CMK (cell line): ENCODE measurements at regions not wholly inside any gene's neighbourhood (a gene's known extent, or its start where the extent isn't known, plus 50 kb on each side); places are given as distances from the start of the nearest gene placed in this dataset.
"Not testable (repeated sequence)": the region's sequence is repeated elsewhere in the genome, so short reads cannot be mapped to it uniquely, and the experiment has no call there.

ENCODE experiments used
- DNase-seq: peaks from one replicate; pipeline ENCODE4 v3.0.0-alpha.2; 2010; ENCODE audit warnings: low read depth

DNA sequence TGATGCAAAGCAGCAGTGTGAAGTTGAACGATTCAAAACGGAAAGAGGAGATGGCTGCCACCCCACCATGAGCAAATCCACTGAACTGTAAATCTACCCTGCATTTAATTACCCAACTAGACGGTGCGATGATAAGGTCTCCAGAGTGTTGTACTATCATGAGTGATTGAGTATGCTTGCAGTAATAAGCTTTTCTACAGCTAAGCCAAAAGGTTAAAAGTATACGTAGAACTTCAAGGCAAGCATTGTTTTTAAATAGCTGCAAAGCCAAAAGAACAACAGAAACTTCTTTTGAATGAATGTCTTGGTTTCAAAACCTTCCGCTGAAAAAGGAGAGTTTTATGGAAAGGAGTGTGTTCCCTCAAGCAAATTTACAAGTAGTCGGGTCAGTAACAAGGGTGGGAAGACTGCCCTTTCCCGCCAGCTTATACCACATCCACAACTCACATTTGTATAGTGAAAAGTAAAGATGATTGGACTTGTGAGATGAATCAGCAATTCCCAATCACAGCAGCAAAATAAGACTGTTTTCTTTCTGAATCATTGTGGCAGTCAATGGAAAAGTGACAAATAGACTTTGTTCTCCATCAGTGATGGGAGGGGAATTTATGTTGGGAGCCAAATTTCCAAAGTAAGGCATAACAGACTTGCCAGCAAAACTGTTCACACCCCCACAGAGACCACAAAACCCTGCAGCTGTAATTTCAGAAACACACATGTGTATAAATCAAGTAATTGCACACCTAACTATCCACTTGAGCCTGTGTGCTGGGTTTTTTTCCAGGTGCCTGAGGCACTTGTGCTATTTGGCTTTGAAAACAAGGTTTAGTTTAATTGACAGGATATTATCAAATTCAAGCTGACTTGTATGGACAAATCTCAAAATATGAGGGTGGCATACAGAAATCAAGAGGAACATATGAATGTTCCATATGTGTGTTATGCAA, 407.7 kb upstream of the GRAMD2B start:
- DNase-seq, result no peak

- no peak for DNase-seq
Measured at GRCh38 chr5:126016256-126016655, 407.0 kb upstream of the GRAMD2B start.

- DNase-seq, result no peak
Measured at GRCh38 chr5:126017096-126017495, 406.1 kb upstream of the GRAMD2B start.

GRCh38 chr5:126020770-126021169, 402.4 kb upstream of the GRAMD2B start:
- DNase-seq, result no peak

GRCh38 chr5:126023994-126024441, 399.2 kb upstream of the GRAMD2B start:
- no peak for DNase-seq

DNA sequence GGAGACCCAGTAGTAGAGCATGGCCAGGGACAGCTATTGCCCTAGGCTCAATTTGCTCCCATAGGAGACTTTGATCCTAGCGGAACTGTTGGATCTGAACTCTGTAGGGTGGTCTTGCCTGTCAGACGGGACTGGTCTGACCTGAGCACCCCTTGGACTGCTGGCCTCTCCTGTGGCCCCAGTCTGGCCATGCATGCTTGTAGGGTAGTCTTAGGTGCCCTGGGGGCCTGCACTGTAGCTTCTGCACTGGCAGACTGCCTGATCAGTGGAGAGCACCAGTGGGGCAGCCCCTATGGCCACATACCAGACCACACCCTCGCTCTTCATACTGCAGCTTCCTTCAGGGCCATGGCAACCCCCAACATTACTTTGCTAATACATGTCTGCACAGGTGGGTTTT, 396.1 kb upstream of the GRAMD2B start:
- no peak for DNase-seq

DNA sequence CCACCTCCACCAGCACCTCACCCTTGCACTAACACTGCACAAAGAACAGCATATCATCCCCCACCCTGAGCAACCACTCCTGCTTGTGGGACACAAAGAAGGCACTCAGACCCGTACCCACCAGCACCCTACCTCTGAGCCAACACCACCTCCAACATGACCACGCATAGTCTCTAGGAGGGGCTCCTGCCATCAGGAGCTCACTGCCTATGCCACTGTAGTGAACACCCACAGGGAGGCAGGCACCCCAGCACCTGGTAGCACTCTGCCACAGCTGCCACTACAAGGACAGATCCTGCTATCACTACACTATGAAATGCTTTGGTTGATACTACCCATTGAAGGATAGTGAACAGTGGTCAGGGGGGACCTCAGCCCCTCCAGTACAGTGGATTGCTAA, 395.6 kb upstream of the GRAMD2B start:
- no peak for DNase-seq

DNA sequence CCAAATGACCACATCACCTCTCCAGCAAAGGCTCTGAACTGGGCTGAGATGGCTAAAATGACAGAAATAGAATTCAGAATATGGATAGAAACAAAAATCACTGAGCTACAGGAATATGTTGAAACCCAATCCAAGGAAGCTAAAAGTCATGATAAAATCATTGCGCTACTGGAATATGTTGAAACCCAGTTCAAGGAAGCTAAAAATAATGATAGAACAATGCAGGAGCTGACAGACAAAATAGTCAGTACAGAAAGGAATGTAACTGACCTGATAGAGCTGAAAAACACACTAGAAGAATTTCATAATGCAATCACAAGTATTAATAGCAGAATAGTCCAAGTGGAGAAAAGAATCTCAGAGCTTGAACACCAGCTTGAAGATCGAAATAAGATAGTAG, 394.9 kb upstream of the GRAMD2B start:
- no peak for DNase-seq

- DNase-seq, result not testable (repeated sequence)
Measured at GRCh38 chr5:126029282-126029681, 393.9 kb upstream of the GRAMD2B start.

- DNase-seq, result no peak
Measured at GRCh38 chr5:126030698-126031097, 392.5 kb upstream of the GRAMD2B start.

DNA sequence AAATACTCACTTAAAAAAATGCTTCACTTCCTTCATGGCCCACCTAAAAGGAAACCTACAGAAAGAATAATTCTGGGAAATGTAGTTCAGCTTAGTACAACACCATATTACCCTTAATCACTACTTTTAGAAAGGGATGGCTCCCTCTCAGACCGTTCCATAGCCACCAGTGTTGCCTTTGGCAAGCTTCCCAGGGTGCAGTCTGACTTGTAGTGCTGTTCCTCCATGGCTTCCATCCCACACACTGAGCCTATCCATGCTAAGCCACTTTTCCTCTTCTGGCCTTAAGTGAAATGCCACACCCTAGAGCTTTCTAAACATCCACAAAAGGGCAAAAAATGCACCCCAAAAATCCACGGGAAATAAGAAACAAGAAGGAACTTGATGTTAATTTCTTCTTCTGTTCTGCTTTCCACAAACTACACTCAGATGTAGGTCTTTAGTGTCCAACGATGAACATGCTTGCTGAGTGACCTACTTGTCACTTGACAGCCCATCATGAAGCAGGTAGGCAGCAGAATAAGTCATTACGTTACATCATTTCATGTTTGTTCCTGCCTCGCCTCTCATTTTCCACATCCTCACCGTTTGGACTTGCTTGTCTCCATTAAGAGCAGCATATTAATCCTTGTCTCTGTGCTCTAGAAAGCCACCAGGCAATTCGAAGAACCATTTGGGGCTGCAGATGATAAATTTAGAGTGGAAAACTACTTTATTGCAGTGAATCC, 391.1 kb upstream of the GRAMD2B start:
- no peak for DNase-seq

DNA sequence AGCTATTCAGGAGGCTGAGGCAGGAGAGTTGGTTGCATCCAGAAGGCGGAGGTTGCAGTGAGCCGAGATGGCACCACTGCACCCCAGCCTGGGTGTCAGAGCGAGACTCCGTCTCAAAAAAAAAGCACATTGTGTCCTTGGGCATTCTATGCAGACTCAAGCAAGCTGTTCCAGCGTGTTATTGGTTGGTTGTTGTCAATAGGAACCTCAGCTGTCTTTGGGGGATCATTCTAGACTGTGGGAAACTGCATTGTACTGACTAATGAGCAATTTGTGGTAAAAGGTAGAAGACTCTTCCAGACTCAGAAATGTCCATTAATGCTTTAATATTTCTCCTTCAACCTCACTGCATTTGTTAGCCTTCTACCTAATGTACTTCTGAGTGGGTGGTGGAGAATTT, 379.5 kb upstream of the GRAMD2B start:
- no peak for DNase-seq

- DNase-seq, result no peak
Measured at GRCh38 chr5:126044111-126044668, 379.0 kb upstream of the GRAMD2B start.

- no peak for DNase-seq
Measured at GRCh38 chr5:126044931-126045565, 378.2 kb upstream of the GRAMD2B start.

- DNase-seq, result no peak
Measured at GRCh38 chr5:126046318-126046717, 376.9 kb upstream of the GRAMD2B start.

GRCh38 chr5:126046846-126047571, 376.2 kb upstream of the GRAMD2B start:
- no peak for DNase-seq

- DNase-seq, result no peak
Measured at GRCh38 chr5:126052120-126052519, 371.1 kb upstream of the GRAMD2B start.

- no peak for DNase-seq
Measured at GRCh38 chr5:126052791-126053190, 370.4 kb upstream of the GRAMD2B start.

- DNase-seq, result no peak
Measured at GRCh38 chr5:126053630-126054029, 369.6 kb upstream of the GRAMD2B start.

DNA sequence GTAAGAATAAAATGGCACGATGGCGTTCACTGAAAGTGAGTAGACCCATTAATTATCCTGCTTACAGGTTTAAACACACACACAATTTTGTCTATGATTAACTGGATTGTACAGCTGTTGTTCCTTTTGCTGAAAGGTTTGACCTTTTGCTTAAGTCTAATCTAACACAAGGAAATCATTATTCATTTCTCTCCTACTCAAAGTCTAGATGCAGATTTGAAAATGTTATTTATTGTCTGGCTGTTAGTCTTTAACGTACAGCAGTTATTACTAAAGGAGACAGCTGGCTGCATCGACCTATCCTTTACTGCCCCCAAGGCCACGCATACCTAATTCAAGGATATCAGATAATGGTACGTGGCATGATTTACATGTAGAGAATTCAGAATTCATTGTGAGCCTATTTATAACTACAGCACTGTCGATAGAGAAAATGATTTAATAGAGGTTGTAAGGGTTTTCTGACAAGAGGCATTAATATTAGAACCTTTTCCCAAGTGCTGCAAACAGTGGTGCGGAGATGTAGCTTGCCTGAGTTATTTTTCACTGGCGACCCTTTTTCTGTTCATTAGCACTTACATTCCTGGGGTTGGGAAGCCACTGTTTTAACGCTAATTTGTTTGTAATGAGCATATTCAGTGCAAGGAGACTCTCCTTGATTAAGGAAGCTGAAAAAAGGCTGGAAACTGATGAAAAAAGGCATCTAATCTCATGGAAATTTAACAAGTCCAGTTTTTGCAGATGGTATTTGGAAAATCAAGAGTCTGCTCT, 368.4 kb upstream of the GRAMD2B start:
- DNase-seq, result no peak

DNA sequence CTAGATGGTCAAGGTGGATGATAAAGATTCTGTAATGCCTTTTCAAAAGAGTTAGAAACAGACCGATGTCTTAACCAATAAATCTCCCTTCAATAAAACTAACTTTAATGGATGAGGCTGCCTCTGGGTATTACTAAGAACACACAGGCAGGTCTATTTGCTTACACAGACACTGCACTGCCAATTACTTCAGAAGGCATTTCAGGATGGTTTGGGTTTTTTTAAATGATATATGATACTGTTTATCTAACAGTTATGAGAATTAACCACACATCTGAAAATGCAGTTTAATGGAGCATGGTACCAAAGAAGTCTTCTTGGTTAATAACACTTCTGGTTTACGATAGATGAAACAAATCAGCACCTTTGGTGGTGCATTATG, 367.9 kb upstream of the GRAMD2B start:
- no peak for DNase-seq
